ENCODE measurements at regions not wholly inside any gene's neighbourhood (a gene's known extent, or its start where the extent isn't known, plus 50 kb on each side); places are given as distances from the start of the nearest gene placed in this dataset.

DNA sequence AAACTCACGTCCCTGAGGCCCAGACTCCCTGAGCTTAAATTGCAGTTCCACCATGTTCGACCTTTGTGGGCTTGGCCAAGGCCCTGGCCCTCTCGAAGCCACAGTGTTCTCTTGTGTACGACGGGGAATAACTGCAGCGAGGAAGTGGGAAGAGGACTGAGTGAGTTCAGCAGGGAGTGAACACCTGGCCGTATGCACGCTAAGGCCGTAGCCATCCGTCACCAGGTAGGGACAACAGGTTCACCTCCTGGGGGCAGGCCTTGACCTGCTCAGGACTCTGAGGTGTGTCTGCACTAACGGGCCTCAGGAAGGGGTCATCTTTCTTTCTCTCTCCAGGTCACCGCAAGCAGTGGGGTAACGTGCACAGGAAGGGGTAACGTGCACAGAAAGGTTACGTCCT lies 67.2 kb upstream of the CTBP2 start:
- no peak for TF ChIP-seq POLR2AphosphoS5 (IDR thresholded peaks at IDR 0.05; ENCODE audit: borderline replicate concordance, low read depth, low read length)
- TF ChIP-seq FOXP2 (optimal IDR thresholded peaks at IDR 0.05; ENCODE audit: control extremely low read depth, extremely low read length, insufficient read depth): no peak

Data from SK-N-MC (cell line).